ENCODE measurements at regions not wholly inside any gene's neighbourhood (a gene's known extent, or its start where the extent isn't known, plus 50 kb on each side); places are given as distances from the start of the nearest gene placed in this dataset.

DNA sequence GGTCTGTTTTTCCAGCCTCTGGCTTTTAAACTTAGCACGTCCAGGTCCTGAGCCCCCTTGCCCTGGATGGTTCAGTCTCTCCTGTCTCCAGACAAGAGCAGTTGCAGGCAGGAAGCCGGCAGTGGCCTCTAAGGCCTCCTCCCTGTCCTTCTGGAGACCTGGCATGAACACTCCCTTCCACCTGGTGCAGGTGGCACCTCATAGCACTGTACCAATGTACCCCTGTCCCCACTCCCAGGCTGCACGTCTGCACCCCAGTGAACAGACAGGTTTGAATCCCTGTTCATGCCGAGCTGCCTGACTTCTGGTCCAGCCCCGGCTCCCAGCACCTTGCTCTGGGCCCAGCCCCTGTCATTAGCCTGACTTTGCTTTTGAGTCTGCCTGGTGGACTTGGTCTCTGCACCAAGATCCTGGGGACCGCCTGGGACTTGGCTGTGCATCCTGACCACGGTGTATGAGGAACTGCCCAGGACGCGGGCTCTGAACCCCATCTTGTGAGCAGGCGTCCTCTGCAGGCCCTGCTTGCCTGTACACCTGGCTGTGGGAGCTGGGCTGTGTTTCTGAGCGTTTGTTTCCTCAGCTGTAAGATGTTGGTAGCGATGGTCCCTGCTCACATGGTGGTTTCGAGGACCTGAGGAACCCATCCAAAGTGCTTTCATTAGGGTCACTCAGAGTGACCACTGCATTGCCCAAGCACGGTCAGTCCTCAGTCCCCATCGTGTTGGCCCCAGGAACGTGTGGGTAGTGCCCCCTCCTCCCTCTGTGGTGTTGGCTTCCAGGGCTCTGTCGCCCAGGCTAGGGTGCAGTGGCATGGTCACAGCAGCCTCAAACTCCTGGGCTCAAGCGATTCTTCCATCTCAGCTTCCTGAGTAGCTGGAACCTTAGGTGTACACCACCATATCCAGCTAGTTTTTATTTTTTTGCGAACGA is 75.0 kb upstream of the SHANK2 start:
- TF ChIP-seq, protein P1, sequence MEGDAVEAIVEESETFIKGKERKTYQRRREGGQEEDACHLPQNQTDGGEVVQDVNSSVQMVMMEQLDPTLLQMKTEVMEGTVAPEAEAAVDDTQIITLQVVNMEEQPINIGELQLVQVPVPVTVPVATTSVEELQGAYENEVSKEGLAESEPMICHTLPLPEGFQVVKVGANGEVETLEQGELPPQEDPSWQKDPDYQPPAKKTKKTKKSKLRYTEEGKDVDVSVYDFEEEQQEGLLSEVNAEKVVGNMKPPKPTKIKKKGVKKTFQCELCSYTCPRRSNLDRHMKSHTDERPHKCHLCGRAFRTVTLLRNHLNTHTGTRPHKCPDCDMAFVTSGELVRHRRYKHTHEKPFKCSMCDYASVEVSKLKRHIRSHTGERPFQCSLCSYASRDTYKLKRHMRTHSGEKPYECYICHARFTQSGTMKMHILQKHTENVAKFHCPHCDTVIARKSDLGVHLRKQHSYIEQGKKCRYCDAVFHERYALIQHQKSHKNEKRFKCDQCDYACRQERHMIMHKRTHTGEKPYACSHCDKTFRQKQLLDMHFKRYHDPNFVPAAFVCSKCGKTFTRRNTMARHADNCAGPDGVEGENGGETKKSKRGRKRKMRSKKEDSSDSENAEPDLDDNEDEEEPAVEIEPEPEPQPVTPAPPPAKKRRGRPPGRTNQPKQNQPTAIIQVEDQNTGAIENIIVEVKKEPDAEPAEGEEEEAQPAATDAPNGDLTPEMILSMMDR (IDR thresholded peaks at IDR 0.05; ENCODE audit: low read depth, low read length) = no peak
- TF ChIP-seq EZH2phosphoT487 (IDR thresholded peaks at IDR 0.05; ENCODE audit: low read depth) = no peak

Data from OCI-LY3 (cell line).